Stimulated activated CD8-positive, alpha-beta memory T cell treated with anti-CD3 and anti-CD28 coated beads, Interleukin-7, amount 100 ng/mL, for 1 hour (primary cell): ENCODE measurements at regions not wholly inside any gene's neighbourhood (a gene's known extent, or its start where the extent isn't known, plus 50 kb on each side); places are given as distances from the start of the nearest gene placed in this dataset.

ENCODE experiments used
- DNase-seq, 2 donors: peaks; one replicate each; pipeline ENCODE4 v3.0.0-alpha.2; 2020; ENCODE audit warnings: low read depth in 2 of 2

- DNase-seq: no peak
These were observed 434.9 kb upstream of the MYT1L start for GRCh38 chr2:2765839-2766495.

GRCh38 chr2:2765176-2765800, 434.2 kb upstream of the MYT1L start:
- DNase-seq: no peak

- DNase-seq: no peak
These were observed 433.7 kb upstream of the MYT1L start for GRCh38 chr2:2764739-2765138.

GRCh38 chr2:2764001-2764355, 432.9 kb upstream of the MYT1L start:
- DNase-seq: no peak

GRCh38 chr2:2763351-2764000, 432.4 kb upstream of the MYT1L start:
- no peak for DNase-seq

GRCh38 chr2:2762913-2763312, 431.8 kb upstream of the MYT1L start:
- no peak for DNase-seq

- DNase-seq: no peak
These were observed 431.3 kb upstream of the MYT1L start for GRCh38 chr2:2762166-2762908.

- DNase-seq: no peak
These were observed 427.8 kb upstream of the MYT1L start for GRCh38 chr2:2758793-2759367.

GRCh38 chr2:2757764-2758163, 426.7 kb upstream of the MYT1L start:
- DNase-seq: no peak

GRCh38 chr2:2756886-2757285, 425.8 kb upstream of the MYT1L start:
- DNase-seq: no peak

GRCh38 chr2:2755990-2756389, 424.9 kb upstream of the MYT1L start:
- no peak for DNase-seq

- DNase-seq: no peak
These were observed 423.9 kb upstream of the MYT1L start for GRCh38 chr2:2754940-2755339.

GRCh38 chr2:2751715-2752315, 420.7 kb upstream of the MYT1L start:
- DNase-seq: no peak

GRCh38 chr2:2750867-2751714, 420.0 kb upstream of the MYT1L start:
- DNase-seq: no peak

- no peak for DNase-seq
These were observed 418.1 kb upstream of the MYT1L start for GRCh38 chr2:2749206-2749598.

- no peak for DNase-seq
These were observed 417.5 kb upstream of the MYT1L start for GRCh38 chr2:2748399-2749205.

- DNase-seq: no peak
These were observed 416.8 kb upstream of the MYT1L start for GRCh38 chr2:2747797-2748301.

GRCh38 chr2:2746731-2747130, 415.7 kb upstream of the MYT1L start:
- no peak for DNase-seq

- DNase-seq: no peak
These were observed 414.1 kb upstream of the MYT1L start for GRCh38 chr2:2744958-2745715.
